DOHH2 (cell line): ENCODE measurements at regions not wholly inside any gene's neighbourhood (a gene's known extent, or its start where the extent isn't known, plus 50 kb on each side); places are given as distances from the start of the nearest gene placed in this dataset.

Experiments used
- H3F3A ChIP-seq: fragments of 200-600 bp; sonication (generic), shearing (Covaris generic); 2 replicates; pipeline ENCODE4 v1.6.0; 2016; ENCODE audit warnings: antibody characterized with exemption, mild to moderate bottlenecking; ENCODE audit not compliant: control insufficient read depth, insufficient read depth
- H3K27ac ChIP-seq: fragments of 200-600 bp; sonication (generic); 2 replicates; pipeline ENCODE4 v1.5.1; 2014; ENCODE audit warnings: low read depth, mild to moderate bottlenecking, low read length, moderate library complexity
- H3K27me3 ChIP-seq: fragments of 200-600 bp; sonication (generic); 2 replicates; pipeline ENCODE4 v1.6.1; 2014; ENCODE audit warnings: mild to moderate bottlenecking, low read length, mixed read lengths; ENCODE audit not compliant: control insufficient read depth
- H3K36me3 ChIP-seq: fragments of 200-600 bp; sonication (generic); 2 replicates; pipeline ENCODE4 v1.6.1; 2014; ENCODE audit warnings: mild to moderate bottlenecking, low read length, moderate library complexity, mixed read lengths; ENCODE audit not compliant: control insufficient read depth
- H3K4me1 ChIP-seq: fragments of 200-600 bp; sonication (generic); 2 replicates; pipeline ENCODE4 v1.6.1; 2014; ENCODE audit warnings: mild to moderate bottlenecking, low read length, mixed read lengths; ENCODE audit not compliant: control insufficient read depth
- H3K4me2 ChIP-seq: fragments of 200-600 bp; sonication (generic); 2 replicates; pipeline ENCODE4 v1.6.0; 2014; ENCODE audit warnings: mild to moderate bottlenecking, low read length, moderate library complexity
- H3K4me3 ChIP-seq: fragments of 200-600 bp; sonication (generic); 2 replicates; pipeline ENCODE4 v1.5.1; 2014; ENCODE audit warnings: mild to moderate bottlenecking, low read length, mixed read lengths
- H3K79me2 ChIP-seq: fragments of 200-600 bp; sonication (generic); 2 replicates; pipeline ENCODE4 v1.6.1; 2014; ENCODE audit warnings: mild to moderate bottlenecking, low read length, mixed read lengths; ENCODE audit not compliant: control insufficient read depth
- H3K9me2 ChIP-seq: fragments of 200-600 bp; sonication (generic); replicated peaks from 2 replicates; pipeline ENCODE4 v1.6.1; 2014; ENCODE audit warnings: mild to moderate bottlenecking, low read length, mixed read lengths; ENCODE audit not compliant: control insufficient read depth
- H3K9me3 ChIP-seq: fragments of 200-600 bp; sonication (generic); 2 replicates; pipeline ENCODE4 v1.6.1; 2014; ENCODE audit warnings: antibody characterized with exemption, low read length, mixed read lengths; ENCODE audit not compliant: control insufficient read depth, insufficient read depth
- H4K20me1 ChIP-seq: fragments of 200-600 bp; sonication (generic); 2 replicates; pipeline ENCODE4 v1.6.0; 2014; ENCODE audit warnings: low read depth, mild to moderate bottlenecking, antibody characterized with exemption, low read length, moderate library complexity; ENCODE audit not compliant: control insufficient read depth, insufficient read depth
- CTCF ChIP-seq: fragments of 200-600 bp; sonication (generic); IDR thresholded peaks from one replicate; pipeline ENCODE4 v1.5.1; 2014; ENCODE audit warnings: antibody characterized with exemption, mild to moderate bottlenecking, low read depth, low read length; ENCODE audit not compliant: poor library complexity, severe bottlenecking
- EZH2phosphoT487 ChIP-seq: fragments of 200-600 bp; sonication (generic); IDR thresholded peaks from 2 replicates; pipeline ENCODE4 v1.6.1; 2017; ENCODE audit warnings: borderline replicate concordance, mild to moderate bottlenecking, antibody characterized with exemption, low read length, moderate library complexity, mixed read lengths

GRCh38 chr3:190193210-190193609 lies 72.5 kb upstream of the P3H2 start:
- no peak overlapping the region for H3K4me3 ChIP-seq
- H3K27me3 ChIP-seq = no peaks in the 10 kb centered on the region
- H3K79me2 ChIP-seq = no peaks in the 10 kb centered on the region
- no peaks in the 10 kb centered on the region for H3K9me3 ChIP-seq
- no peaks in the 10 kb centered on the region for H3F3A ChIP-seq
- H4K20me1 ChIP-seq = no peaks in the 10 kb centered on the region
- no peaks in the 10 kb centered on the region for H3K36me3 ChIP-seq
- H3K4me1 ChIP-seq = no peaks in the 10 kb centered on the region
- TF ChIP-seq EZH2phosphoT487 = no peak
- no peak for TF ChIP-seq CTCF
- H3K9me2 ChIP-seq = no peaks in the 10 kb centered on the region
- H3K27ac ChIP-seq = no peak overlapping the region
- H3K4me2 ChIP-seq = no peak overlapping the region

- TF ChIP-seq CTCF (no peak), EZH2phosphoT487 (no peak)
- H4K20me1 ChIP-seq = no peaks in the 10 kb centered on the region
- H3K9me2 ChIP-seq = no peaks in the 10 kb centered on the region
- H3K27me3 ChIP-seq = no peaks in the 10 kb centered on the region
- no peaks in the 10 kb centered on the region for H3F3A ChIP-seq
- H3K27ac ChIP-seq = no peak overlapping the region
- no peaks in the 10 kb centered on the region for H3K79me2 ChIP-seq
- no peak overlapping the region for H3K4me3 ChIP-seq
- no peaks in the 10 kb centered on the region for H3K9me3 ChIP-seq
- no peaks in the 10 kb centered on the region for H3K36me3 ChIP-seq
- no peak overlapping the region for H3K4me2 ChIP-seq
- H3K4me1 ChIP-seq = no peaks in the 10 kb centered on the region
These were observed 72.0 kb upstream of the P3H2 start for GRCh38 chr3:190192739-190193138.

GRCh38 chr3:190192087-190192486 lies 71.4 kb upstream of the P3H2 start:
- no peaks in the 10 kb centered on the region for H3K36me3 ChIP-seq
- H3K27ac ChIP-seq = no peak overlapping the region
- H3K9me2 ChIP-seq = no peaks in the 10 kb centered on the region
- no peaks in the 10 kb centered on the region for H4K20me1 ChIP-seq
- no peaks in the 10 kb centered on the region for H3K27me3 ChIP-seq
- H3K9me3 ChIP-seq = no peaks in the 10 kb centered on the region
- no peak overlapping the region for H3K4me2 ChIP-seq
- no peak overlapping the region for H3K4me3 ChIP-seq
- no peaks in the 10 kb centered on the region for H3F3A ChIP-seq
- no peaks in the 10 kb centered on the region for H3K79me2 ChIP-seq
- no peak for TF ChIP-seq EZH2phosphoT487
- no peaks in the 10 kb centered on the region for H3K4me1 ChIP-seq

GRCh38 chr3:190188197-190188596 lies 67.5 kb upstream of the P3H2 start:
- Histone ChIP-seq H3K4me2 (no peak overlapping the region), H3K9me3 (no peaks in the 10 kb centered on the region), H3F3A (no peaks in the 10 kb centered on the region), H3K4me1 (no peaks in the 10 kb centered on the region), H3K4me3 (no peak overlapping the region), H3K9me2 (no peaks in the 10 kb centered on the region), H3K27me3 (no peaks in the 10 kb centered on the region), H3K79me2 (no peaks in the 10 kb centered on the region), H3K27ac (no peak overlapping the region), H4K20me1 (no peaks in the 10 kb centered on the region), H3K36me3 (no peaks in the 10 kb centered on the region)
- no peak for TF ChIP-seq EZH2phosphoT487
- TF ChIP-seq CTCF = no peak
